GM08714 (cell line): ENCODE measurements at regions not wholly inside any gene's neighbourhood (a gene's known extent, or its start where the extent isn't known, plus 50 kb on each side); places are given as distances from the start of the nearest gene placed in this dataset.

ENCODE experiments used
- H3K4me3 ChIP-seq: fragments of 200-500 bp; sonication (Bioruptor generic); 2 replicates; pipeline ENCODE4 v1.5.1; 2014; ENCODE audit warnings: mild to moderate bottlenecking, low read length, inconsistent platforms
- ZNF274 ChIP-seq: IDR thresholded peaks from 2 replicates; pipeline ENCODE4 v1.6.1; 2012; ENCODE audit warnings: mild to moderate bottlenecking, low read depth, low read length

DNA sequence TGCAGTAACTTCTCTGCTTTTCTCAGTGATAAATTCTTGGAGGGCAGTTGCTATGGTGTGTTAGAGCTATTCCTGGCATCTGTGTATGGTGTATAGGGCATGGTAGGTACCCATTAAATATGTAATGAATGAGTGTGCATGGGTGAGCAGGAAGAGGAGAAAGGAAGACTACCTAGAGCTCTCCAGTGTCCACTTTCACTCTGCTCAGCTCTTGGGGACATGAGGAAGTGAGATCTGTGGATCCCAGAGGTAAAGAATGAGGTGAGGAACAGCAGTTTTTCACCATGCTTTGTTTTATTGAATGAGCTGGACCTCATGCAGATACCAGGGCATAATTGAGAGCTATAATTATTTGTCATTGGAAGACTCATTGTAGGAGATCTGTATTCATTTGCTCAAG, 444.8 kb upstream of the RGS6 start:
- no peak overlapping the region for H3K4me3 ChIP-seq
- no peak for TF ChIP-seq ZNF274

DNA sequence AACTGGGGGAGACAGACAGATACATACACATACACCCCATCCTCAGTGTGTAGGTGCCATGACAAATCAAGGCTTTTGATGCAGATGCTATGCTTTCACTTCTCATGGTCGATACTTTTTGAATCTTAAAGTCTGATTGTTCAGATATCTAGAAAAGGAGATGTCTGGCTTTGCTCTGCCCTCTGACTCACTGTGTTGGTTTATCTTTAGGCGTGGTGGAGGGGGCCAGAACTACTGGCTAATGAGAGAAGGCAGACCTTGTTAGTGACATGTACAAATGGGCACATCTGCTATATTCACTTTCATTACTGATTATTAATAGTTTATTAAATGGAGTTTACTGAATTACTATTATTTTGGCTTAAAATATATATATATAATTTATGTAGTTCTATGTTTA, 444.3 kb upstream of the RGS6 start:
- no peak for TF ChIP-seq ZNF274
- no peak overlapping the region for H3K4me3 ChIP-seq

DNA sequence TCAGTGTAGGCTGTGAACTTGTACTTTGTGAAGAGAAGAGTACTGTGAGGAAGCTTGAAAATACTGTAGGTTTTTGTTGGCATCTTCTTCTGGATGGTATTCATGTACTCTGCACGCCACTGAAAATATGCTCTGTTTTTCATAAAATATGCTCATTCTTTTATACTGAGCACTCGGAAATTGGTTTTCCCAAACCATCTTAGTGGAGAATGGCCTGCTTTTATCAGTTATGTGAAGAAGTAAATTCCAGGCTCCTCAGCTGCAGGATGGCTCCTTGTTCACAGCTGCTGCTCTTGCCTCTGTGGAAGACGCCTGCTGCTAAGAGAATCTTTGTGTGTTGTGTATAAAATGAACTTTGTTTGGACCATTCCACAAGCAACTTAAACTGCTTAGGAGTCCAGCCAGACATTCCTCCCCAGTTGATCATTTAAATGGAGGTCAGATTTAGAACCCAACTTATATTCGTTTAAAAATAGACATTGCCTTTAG, 443.5 kb upstream of the RGS6 start:
- H3K4me3 ChIP-seq: no peak overlapping the region
- TF ChIP-seq ZNF274: no peak

DNA sequence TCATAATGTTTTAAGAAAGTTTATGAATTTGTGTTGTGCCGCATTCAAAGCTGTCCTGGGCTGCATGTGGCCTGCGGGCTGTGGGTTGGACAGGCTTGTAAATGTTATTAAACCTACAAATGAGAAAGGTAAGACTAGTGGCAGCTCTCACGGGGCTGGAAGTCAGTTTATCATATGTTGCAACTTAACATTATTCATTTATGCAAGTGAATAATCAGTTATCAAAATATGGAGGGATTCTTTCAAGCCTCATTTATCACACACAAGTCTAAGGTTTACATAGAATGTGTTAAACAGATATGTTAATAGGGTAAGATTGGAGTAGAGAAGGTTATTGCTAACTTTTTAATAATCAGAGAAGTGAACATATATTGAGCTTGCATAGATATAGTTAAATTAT, 442.5 kb upstream of the RGS6 start:
- H3K4me3 ChIP-seq: no peak overlapping the region
- no peak for TF ChIP-seq ZNF274

DNA sequence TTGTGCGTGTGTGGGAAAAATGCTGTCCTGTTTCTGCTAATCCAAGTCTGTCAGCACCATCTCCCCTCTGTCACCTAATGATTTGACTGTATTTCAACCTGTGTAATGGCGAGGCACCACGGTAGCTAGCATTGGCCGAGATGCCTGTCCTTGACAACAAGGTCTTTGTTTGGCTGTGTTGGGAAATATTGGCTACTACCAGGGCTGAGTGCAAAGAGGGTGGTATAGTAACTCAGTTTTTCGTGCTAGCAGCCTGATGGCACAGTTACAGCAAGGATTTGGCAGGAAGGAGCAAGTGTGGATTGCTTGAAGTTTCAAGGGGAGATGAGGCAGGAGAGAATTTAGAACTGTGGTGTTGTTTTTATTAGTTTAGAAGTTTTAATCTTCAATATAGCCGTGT, 440.3 kb upstream of the RGS6 start:
- no peak for TF ChIP-seq ZNF274
- H3K4me3 ChIP-seq: no peak overlapping the region

DNA sequence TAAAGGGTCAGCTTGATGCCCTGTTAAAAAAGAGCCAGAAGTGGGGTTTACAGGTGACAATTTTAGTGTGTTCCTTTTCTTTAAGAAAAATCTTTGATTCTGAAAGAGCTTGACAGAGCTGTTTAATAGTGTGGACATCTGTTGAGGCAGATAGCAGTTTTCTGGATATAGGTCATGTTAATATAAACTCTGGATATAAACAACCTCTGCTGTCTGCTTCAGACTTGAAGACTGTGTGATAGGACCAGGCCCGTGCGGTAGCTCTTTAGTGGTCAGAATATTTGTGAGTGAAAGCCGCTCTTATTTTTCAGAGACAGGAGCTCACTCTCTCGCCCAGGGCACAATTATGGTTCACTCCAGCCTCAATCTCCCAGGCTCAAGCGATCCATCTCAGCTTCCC, 439.9 kb upstream of the RGS6 start:
- no peak for TF ChIP-seq ZNF274
- no peak overlapping the region for H3K4me3 ChIP-seq

DNA sequence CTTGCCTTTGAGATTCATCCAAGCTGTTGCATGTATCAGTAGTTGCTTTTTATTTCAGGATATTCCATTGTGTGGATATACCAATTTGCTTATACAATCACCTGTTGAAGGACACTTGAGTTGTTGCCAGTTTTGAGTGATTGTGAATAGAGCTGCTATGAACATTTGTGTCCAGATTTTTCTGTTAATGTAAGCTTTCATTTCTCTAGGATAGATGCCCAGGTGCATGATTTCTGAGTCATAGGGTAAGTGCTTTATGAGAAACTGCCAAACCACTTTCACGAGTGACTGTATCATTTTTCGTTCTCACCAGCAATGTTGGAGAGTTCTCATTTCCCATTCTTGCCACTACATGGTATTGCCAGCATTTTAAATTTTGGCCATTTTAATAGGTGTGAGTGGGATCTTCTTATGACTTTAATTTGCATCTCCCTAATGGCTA, 434.6 kb upstream of the RGS6 start:
- TF ChIP-seq ZNF274: no peak

DNA sequence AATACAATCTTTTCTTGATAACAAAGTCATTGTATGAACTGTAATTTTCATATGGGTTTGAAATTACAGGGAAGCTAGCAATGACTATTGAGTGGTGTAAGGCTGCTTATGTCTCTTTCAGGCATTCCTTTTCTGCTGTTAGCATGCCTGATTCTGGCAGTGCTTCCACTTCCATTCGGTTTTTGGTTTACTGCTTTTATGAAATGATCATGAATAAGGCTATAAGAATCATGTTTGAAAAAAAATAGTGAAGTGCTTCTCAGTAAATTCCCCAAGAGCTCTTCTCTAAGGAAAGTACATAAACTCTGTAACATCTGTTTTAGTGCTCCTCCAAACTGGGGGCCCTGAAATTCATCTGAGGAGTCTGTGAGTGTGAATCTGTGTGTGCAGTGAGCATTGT, 434.0 kb upstream of the RGS6 start:
- H3K4me3 ChIP-seq: no peak overlapping the region
- no peak for TF ChIP-seq ZNF274

More for the DNA sequence above, 434.6 kb upstream of the RGS6 start:
- H3K4me3 ChIP-seq: no peak overlapping the region

DNA sequence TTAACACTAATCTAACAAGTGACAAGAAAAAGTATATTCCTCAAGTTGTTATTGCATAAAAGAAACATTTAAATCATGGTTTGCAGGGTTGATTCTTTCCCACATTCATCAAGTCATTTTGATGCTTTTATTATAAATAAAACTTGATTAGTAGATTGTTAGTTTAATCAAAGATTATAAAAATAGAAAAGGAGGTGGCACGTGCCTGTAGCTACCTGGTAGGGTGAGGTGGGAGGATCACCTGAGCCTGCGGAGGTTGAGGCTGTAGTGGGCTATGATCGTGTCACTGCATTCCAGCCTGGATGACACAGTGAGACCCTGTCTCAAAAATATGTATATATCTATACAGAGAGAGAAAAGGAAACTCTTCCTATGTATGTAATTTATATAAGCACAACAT, 433.2 kb upstream of the RGS6 start:
- no peak for TF ChIP-seq ZNF274
- H3K4me3 ChIP-seq: peak overlapping the region; percentile 46; the same call in 1 of the 2 replicates

DNA sequence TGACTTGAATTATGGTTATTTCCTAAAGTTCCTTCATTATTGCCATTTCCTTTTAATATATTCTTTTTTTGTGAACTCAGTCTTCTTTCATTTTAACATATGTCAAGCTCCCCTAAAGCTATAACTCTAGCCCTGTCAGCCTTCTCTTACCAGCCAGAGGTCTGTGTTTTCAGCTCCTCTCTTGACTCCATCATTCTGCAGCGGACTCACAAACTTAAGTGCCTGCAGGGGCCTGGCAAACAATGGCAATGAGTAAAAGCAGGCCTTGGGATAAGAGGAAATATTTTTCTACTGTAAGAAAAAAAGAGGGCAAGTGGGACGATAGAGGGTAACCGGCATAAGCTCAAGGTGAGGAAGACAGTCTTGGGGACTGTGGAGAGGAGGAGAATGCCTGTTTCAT, 424.5 kb upstream of the RGS6 start:
- no peak for TF ChIP-seq ZNF274
- no peak overlapping the region for H3K4me3 ChIP-seq

DNA sequence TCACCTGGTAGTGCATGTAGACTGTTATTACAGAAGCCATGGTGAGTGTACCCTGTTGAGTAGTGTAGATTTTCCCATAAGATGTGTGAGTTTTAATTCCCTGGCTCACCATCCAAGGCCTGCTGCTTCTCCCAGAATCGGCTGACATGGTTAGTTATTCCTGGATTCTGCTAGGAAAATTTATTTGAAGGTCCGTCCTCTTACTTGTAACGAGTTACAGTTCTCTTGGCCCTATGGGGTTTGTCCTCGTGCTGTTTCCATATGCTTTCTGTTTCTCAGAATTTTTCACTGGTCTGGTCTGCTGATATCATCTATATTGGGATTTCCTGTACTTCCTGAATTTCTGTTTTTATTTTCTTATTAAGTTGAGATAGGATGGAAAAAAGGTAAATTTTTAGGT, 423.3 kb upstream of the RGS6 start:
- H3K4me3 ChIP-seq: no peak overlapping the region
- TF ChIP-seq ZNF274: no peak

DNA sequence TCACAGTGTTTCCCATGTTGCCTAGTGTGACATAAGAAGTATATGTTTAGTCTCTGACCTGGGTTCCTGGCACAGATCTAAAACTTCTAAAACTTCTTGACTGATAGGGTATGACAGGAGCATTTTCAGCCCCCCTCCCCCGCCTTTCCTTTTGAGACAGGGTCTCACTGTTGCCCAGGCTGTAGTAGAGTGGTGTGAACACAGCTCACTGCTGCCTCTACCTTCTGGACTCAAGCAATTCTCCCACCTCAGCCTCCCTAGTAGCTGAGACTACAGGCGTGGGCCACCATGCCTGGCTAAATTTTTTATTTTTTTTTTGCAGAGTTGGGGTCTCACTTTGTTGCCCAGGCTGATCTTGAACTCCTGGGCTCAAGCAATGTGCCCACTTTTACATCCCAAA, 421.1 kb upstream of the RGS6 start:
- TF ChIP-seq ZNF274: no peak
- H3K4me3 ChIP-seq: no peak overlapping the region

DNA sequence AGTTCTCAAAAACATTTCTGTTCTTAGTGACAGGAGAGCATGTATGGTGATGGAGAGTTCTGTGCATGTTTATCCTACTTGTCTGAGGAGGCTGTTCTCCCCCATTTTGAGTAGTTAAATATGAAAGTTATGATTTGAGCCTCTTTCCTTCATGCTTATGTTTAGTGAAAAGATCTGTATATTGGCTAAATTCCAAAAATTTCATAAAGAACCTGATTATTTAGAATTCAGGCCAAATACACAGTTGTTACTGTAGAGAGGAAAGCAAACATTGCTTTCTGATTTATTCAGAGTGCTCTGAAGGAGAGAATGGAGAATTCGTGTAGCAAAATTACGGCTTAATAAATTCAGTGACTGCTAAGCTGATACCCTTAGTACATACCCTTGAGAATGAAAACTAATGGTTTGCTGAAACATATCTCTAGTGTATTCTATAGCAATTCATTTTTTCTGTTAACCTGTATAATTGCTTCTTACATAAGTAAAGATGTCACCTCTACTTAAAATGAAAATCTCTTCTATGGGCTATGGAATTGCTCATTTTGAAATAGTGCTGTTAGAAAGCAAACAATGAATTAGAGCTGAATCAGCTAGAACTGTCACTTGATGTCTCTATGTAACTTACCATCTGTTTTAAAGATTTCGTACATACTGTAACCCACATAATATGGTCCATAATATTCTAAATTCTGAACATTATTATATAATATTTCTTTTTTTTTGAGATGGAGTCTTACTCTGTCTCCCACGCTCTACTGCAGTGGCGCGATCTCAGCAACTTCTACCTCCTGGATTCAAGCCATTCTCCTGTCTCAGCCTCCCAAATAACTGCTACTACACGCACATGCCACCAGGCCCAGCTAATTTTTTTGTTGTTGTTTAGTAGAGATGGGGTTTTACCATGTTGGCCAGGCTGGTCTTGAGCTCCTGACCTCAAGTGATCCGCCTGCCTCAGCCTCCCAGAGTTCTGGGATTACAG, 417.0 kb upstream of the RGS6 start:
- H3K4me3 ChIP-seq: no peak overlapping the region
- TF ChIP-seq ZNF274: no peak

DNA sequence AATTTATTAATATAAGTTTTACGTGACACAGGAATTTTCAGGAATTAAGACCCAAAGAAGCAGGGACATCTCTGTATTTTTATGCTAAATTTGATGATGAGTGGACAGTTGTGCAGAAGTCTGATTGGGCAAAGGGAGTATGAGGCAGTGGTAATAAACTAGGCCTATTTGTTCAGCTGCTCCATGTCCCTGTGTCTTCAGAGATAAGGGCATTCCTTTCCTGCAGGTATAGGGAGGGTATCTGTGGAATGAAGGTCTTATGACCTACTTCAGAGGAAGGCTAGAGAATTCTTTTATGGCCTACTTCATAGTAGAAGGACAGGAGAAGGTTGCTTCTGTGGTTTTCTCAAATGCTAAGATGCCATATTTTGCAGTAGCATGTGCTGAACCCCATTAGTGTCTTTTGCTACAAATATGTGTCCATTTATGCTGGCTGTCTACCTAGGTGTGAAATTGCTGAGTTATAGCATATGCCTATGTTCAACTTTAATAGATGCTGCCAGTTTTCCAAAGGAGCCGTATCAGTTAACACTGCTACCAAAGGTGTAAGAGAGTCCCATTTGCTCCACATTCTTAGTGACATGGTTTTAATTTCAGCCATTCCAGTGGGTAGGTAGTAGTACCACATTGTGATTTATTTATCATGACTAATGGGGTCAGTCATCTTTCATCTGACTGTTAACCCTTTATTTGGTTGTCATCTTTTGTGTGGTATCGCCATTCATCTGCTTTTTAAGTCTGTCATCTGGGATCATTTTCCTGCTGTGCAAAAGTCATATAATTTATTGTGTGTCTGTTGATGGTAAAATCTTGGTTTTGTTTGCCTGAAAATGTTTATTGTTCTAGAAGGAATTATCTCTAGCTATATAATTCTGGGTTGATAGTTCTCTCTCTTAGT, 410.7 kb upstream of the RGS6 start:
- no peak overlapping the region for H3K4me3 ChIP-seq

DNA sequence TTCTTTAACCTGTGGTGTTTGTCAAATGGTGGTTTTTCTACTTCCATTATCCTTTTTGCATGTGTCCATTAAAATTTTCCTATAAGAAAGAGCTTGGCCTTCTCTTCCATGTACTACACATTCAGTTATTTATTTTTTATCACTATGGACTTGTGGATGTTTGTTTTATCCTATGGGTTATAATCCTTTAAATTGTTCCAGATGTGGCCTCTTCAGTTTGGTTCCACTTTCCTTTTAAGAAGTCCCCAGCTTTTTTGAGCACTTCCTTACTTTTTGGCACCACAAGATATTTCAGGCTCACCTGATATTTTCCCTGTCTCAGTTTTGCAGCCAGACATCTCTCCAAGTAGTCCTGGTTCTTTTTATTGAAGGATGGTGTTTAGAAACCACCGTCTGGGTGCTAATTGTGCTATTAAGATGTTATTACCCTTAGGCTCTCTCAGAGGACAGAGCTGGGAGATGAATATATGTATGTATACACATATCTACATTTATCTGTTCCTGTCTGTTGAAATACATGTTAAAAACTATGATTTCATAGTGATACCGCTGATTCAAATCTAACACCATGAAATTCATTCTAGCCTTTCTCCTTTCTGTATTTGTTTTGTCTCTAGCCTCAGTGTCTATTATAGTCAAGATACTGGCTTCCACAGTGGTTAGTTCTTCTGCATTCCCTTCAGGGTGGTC, 408.5 kb upstream of the RGS6 start:
- TF ChIP-seq ZNF274: no peak
- H3K4me3 ChIP-seq: 0 out of 2 replicates have a peak overlapping the region, but pooled peaks have one; percentile 26

More for the DNA sequence above, 410.7 kb upstream of the RGS6 start:
- TF ChIP-seq ZNF274: no peak
